NCI-H510A (cell line): ENCODE measurements at regions not wholly inside any gene's neighbourhood (a gene's known extent, or its start where the extent isn't known, plus 50 kb on each side); places are given as distances from the start of the nearest gene placed in this dataset.

Experiments used
- DNase-seq: peaks from one replicate; lab custom pipeline; 2025; lab: John Stamatoyannopoulos, UW

DNA sequence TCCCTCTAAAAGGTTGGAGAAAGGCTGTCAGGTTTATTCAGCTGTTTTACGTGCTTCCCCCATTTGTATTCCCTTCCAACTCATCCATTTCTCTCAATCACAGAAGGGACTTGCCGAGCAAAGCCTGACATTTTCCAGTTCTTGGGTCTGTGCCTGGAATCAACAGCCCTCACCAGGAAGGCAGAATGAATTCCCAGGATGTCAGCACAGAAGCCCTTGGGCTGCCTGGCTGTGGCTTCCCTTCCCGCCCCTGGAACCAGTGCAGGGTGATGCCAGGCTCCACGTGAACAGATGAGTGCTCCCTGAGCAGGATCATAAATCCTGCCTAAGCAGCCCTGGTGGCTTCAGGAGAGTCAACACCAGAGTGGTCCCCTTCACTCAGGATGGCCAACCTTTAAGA is 86.1 kb upstream of the CD83 start:
- DNase-seq = no peak

DNA sequence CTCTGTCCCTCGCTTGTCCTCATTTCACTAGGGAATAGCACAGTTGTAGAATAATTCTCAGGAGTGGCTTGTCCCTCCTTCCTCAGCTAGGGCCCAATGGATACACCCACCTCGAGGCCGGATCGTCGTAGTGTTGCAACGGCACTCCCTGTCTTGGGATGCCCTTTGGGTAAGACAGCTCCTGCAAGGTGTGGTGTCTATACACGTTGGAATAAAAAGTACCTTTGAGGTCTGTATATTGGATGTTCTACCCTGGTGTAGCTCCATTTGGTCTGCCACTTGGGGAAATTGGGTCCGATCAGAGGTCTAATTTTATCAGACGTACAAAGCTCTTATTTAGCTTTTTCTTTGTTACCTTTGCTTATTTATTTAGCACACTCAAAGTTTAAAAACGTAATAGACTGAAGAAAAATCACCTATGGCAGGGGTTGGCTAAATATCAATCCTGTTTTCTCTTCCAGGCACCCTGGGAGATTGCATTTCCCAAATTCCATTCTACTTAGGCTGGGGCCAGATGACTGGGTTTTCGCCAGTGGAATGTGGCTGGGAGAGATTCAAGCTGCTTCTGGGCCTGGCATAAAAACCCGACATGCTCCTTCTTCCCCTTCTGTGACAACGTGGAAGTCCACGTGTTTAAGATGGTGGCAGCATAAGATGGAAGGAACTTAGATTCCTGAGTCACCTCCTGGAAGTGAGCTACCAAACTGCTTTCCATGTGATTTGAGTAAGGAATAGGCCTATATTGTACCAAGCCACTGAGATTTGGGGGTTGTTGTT is 82.3 kb upstream of the CD83 start:
- no peak for DNase-seq

DNA sequence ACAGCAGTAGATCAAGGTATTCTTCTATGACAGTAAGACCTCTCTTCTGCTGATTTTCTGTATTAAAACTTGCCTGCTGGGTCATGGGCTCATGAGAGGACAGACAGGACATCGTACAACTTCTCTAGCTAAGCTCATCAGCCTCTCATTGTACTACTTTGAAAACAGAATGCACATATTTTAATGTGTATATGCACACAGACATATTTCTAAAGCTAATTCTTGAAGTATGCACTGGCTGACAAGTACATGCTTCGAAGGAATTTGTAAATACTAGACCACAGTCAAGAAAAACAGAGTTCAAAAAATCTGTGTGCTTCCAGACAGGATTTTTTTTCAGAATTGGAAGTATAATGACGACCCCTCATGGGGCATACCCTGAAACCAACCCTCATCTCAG is 81.7 kb upstream of the CD83 start:
- DNase-seq = no peak

DNA sequence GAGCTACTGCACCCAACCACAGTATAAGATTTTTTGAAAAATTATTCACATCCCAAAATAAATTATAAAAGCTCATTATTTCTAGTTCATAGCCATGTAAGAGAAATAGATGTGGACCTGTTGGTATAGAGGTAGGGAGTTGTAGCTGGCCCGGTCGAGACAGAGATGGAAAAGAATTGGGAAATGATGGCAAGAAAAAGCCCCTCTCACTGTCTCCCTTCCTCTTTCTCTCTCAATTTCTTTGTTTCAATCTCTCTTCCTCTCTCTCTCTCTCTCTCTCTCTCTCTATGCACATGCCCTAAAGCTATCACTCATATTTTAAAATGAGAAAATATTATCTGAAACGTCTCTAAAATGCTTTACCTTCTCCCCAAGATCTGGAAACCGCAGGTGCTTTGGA is 80.7 kb upstream of the CD83 start:
- DNase-seq = no peak

DNA sequence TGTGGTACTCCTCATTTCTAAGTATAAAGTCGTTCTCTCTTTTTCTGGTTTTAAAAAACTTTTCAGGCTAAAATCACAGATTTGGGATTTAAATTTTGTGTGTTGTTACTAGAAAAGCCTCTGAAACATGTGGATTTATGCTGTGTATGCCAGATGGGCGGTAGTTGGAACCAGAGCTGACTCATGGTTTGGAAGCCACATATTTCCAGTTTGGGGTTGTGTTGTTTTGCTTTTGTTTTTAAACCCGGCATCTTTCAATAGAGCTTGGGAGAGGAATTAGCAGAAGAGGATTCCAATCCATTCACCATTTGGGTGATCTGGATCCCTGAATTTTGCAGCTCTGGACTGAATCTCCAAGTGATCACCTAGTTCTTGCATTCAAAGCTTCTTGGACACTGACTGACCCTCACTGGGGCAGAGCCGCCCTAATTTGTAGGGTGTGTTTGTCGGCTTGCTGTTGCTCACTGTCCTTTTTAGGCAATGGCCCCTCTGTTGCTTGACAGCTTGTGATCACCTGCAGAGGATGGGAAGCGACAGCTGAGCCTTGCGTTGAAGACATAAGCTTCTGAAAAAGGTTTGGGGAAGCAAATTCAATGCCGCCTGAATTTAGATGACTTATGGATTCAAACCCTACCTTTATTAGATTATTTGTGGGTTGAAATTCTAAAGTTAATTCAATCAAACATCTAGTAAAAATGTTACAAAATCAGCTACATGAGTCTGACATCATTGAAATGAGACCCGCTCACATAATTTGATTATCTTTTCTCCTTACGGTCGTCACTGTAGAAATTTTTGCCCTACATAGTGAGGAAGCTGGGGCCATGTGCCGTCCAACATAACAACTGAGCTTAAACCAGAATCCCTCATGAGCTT is 79.9 kb upstream of the CD83 start:
- DNase-seq = no peak

DNA sequence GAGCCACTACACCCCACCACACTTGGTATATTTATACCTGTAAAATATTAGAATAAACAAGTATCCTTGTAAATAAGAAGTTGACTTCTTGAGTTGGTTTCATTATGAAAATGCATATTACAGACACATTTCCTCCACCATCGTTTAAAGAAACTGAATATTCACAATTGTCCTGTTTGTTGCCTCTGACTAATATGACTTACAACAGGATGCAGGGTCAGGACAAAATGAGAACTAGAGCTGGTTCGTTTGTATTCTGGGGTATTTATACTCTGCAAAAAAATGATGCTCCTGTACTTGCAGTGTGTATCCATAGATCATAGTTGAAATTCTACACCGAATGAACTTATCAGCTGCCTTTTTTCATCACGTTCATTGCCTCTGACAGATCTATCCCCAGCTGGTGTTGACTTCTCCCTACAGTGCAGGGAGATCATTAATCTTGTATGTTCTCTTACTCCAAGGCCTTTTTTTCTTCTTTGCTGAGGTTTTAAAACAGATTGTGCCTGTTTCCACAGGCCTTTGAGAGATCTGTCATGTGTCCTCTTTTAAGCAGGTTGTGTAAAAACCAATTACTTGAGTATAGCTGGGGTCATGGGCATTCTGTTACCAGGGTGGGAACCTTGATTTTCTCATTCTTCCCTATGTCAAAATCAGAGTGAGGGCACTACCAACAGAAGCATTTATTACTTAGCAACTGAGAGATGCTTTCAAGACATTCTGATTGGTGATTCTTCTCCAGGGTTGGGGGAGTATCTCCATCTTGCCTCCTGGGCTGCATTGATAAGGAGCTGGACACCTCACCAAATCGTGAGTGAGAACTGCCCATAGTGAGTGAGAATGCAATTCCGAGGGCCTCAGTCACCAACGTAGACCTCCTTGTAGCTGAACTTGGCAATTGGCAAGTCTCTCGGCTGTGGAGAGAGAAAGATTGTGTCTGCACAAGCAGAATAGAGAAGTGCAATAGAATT is 78.8 kb upstream of the CD83 start:
- DNase-seq = no peak

DNA sequence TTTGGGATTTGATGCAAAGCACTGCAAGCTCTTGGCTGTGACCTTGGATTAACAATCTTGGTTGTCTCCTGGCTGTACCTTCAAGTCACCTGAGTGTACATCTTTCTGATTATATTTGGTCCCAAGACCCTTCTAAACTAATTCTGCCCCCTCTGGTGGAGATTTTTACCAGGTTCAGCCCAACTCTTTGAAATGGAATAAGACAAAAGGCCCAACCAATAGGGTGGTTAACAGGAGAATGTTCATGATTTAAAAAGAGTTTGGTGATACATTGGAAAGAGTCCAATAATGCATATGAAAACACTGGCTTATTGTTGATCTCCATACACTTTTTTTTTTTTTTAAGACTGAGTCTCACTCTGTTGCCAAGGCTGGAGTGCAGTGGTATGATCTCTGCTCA is 77.5 kb upstream of the CD83 start:
- no peak for DNase-seq

DNA sequence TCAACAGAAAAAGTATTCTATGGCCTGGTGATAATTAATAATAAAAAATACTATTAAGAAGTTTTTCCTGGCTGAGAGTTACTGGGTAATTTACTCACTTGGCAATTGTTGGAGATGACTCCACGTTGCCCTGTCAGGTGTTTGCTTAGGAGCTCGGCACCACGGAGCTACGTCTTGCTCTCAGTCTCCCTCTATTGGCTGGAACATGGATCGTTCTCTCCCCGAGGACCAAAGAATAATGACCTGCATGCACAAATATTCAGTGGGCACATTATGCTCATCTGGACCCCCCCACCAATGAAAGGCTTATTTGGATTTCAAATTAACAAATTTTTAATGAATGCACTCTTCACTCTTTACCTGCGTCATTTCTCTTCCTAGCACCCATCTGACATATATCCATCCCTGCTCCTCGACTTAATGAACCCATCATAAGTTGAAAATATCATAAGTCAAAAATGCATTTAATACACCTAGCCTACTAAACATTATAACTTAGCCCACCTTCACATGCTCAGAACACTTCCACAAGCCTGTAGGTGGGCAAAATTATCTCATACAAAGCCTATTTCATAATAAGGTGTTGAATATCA is 71.0 kb upstream of the CD83 start:
- no peak for DNase-seq

DNA sequence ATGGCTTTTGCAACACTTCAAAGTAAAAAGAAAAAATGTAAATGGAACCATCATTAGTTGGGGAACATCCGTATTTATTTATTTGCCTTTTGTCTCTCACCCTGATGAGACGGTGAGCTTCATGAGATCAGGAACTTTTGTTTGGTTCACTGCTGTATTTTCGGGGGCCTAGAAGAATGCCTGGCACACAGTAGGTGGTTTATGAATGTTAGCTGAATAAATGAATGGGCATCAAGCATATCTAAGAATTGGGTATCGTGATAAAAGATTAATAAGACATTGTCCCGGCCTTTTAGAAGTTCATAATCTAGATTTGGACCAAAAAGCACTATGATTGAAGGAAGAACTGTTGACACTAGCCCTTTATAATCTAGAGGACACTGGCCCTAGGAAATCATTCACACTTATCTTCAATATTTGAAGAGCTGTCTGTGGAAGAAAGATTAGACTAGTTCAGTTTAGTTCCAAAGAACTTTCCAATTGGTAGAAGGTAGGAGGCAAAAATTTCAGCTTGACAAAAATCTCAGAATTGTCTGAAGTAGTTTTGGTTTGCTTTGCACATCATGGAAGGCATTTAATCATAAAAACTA is 70.3 kb upstream of the CD83 start:
- no peak for DNase-seq

DNA sequence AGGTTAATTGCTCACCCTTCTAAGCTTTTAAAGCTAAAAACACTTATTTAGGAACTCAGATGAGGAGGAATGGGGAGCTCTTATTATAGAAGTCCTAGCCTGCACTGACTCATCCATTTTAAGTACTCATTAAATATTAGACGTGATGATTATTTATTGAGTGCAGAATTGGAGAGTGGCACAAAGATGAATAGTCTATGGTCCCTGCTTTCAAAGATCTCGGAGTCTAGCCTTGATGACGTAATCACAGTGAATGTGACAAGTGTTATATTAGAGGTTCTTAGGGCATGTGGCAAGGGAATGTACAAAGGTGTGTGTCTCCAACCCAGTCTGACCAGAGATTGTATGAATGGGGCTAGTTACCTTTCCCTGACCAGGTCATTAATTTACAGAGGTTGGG is 68.7 kb upstream of the CD83 start:
- no peak for DNase-seq

DNA sequence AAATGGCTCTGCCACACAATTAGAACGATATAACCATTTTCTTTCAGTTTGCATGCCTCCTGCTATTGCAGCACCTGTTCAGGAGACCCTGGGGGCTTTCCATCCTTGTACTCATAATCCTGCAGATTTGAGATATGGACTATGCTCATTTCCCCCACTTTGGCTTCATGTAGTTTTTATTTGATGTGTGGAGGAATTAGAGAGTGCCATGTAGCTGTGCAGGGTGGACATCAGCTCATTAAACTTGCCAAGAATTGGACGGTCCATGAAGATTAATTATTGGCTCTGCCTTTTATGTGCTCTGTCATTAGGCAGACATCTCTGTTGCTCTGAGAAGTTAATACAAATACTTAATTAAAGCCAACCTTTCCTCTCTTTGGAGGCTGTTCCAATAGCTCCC is 66.2 kb upstream of the CD83 start:
- DNase-seq = no peak

DNA sequence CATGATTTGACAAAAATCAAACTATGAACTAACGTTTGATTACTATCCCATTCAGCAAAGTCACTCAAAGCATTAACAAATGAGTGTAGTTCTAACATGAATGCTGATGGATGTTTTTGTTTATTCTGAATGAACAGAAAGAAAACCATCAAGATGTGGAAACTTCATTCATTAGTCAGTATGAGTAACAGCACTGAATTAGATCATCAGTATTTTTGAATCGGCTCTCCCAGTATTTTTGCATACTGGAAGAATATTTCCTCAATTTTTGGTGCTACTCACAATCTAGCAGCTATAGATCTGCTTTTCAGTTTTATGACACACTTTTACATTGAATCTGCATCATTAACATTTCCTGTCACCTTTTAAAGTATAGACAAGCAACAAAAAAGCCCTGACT is 63.8 kb upstream of the CD83 start:
- no peak for DNase-seq

DNA sequence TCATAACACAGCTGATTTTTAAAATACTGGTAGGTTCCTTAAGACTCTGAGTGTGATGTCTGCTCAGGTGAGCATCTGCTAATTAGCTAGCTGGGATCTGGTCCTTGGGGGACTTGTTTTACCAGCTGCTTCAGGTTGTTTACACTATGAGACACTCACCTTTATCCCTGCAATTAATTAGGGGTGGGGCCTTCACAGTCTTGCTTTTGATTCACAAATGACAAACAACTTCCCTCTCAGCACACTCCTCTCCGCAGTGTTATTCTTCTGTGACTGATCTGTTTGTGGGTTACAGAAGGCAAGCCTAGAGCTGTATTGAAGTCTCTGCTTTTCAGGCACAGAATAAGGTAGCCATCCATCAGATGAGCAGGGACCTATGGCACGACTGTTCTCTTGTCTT is 62.0 kb upstream of the CD83 start:
- peak; percentile 83 for DNase-seq

DNA sequence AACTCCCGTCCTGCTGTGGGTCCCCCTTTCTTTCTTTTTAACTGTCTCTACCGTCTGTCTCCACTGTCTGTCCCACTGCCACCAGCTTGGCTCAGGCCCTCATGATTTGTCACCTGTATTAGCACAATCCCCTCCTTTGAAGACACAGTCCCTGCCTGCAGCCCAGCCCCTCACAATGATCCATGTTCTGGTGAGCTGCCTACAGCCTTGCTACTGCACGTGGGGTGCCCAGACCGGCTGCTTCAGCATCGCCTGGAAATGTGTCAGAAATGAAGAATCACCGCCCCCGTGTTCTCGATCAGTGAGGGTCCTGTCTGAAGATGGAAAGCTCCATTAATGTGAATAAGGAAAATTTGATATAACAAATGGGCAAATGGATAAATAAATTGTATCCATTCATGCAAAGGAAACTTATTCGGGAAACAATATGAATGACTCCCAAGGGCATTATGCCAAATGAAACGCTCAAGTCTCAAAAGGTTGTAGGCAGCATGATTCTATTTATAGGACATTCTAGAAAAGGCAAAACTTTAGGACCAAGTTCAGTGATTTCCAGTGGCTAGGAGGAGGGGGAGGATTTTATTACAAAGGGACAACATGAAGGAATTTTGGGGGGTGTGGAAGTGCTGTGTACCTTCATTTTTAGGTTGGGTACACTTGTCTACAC is 59.4 kb upstream of the CD83 start:
- no peak for DNase-seq

DNA sequence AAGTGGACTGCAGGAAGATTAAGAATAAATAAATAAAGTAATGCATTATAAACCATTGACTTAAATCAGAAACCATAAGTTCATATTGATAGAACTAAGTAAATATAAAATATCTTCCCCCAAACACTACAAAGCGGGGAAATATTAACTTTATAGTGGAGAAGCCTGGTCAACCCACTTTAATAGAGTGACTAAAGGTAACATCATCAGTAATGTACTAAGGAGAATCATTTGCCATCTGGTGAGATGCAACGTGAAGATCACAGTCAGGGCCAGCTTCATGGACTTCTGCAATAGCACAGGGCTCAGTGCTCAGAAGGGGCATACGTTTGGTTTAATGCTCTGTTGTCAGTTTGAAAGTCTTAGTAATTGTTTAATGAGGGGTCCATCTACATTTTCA is 58.8 kb upstream of the CD83 start:
- no peak for DNase-seq

DNA sequence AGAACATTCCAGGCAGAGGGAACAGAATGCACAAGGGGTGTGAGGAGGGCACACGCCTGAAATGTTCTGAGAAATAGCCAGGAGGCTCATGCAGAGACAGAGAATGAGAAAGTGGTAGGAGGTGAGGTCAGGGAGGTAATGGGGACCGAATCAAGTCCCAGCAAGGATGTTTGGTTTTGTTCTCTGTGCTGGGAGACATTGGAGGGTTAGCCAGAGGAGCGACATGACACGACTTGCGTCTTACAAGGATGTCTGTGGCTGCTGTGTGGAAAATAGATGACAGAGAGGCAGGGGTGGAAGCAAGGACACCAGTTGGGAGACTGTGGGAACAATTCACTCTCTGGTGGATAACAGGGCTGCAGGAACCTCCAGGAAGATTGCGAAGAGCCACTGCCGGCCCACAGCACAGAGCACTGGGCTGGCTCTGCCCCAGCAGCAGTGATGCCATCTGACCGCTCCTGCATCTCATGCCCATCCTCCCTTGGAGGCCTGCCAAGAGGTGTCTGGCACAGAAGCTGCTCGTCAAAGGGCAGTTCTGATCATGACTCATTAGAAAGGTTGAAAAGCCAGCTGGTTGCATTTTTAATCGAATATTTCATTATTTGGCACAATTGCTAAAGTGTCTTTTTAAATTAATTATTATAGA is 57.7 kb upstream of the CD83 start:
- peak; percentile 77 for DNase-seq

DNA sequence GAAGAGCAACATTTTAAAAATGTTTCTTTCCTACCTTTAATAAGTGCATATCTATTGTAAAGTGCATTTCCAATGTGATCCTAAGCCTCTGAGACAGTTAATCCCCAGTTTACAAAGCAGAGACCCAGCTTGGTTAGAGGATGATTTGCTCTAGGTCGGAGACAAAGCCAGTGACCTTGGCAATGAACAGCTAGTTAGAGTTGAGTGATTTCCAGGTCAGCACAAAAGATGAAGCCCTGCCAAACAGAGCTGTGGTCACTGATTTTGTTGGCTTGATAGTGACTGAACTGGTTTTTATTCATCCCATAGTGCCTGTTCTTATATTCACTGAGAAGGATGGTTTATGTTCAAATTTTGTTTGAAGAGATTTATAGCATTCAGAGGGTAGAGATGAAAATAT is 56.6 kb upstream of the CD83 start:
- no peak for DNase-seq

DNA sequence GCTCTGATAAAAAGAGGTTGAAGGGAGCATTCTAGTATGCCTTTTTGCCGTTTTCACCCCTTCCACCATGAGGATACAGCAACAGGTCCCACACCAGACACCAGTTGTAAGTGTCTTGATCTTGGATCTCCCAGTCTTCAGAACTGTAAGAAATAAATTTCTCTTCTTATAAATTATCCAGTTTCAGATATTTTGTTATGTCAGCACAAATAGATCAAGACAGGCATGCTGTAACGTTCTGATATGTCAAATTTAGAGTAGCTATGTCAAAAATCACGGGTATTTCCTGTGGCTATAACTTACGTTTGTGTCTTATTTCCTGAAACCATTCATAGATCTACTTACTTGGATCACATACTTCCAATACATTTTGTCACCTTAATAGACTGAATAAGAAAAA is 55.9 kb upstream of the CD83 start:
- no peak for DNase-seq

DNA sequence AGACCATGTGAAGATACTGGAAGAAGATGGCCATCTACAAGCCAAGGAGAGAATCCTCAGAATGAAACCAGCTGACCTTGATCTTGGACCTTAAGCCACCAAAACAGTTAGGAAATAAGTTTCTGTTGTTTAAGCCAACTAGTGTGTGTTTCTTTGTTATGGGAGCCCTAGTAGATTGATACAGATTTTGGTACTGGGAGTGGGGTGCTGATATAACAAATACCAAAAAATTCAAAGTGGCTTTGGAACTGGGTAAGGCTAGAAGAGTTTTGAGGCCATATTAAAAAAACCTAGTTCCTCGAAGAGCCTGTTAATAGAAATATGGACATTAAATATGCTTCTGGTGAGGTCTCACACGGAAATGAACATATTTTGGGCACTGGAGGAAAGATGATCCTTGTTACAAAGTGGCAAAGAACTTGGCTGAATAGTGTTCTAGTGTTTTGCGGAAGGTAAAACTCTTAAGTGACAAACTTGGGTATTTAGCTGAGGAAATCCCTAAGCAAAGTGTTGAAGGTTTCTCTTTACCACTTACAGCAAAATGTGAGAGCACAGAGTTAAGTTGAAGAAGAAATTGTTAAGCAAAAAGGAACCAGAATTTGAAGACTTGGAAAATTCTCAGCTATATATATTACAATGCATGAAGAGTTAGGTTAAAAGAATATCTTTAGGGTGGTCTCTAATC is 55.1 kb upstream of the CD83 start:
- no peak for DNase-seq

DNA sequence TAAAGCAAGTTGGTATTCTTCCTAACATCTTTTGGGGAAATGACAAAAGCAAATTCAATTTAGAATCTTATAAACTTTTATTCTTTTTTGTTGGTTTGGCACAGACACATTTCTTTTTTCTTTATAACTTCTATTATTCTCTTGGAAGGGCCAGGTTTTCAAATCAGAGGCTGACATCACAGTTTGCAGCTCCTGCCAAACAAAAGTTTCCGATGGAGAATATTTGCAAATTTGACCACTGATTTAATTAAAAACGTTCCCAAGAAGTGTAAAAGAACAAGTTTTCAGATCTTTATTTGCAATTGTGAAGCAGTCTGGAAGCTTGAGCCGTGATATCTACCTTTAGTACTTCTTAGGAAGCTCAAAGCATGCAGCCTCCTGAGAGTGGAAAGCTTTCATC is 53.8 kb upstream of the CD83 start:
- no peak for DNase-seq
